MM.1S (cell line): ENCODE measurements at regions not wholly inside any gene's neighbourhood (a gene's known extent, or its start where the extent isn't known, plus 50 kb on each side); places are given as distances from the start of the nearest gene placed in this dataset.

Experiments used
- DNase-seq: peaks from one replicate; pipeline ENCODE4 v3.0.0-alpha.2; 2015
- H2AFZ ChIP-seq: fragments of 300-600 bp; sonication (generic); 2 replicates; pipeline ENCODE4 v1.6.0; 2016; ENCODE audit warnings: antibody characterized with exemption, low read length
- H3F3A ChIP-seq: fragments of 300-600 bp; sonication (generic); 2 replicates; pipeline ENCODE4 v1.6.1; 2016; ENCODE audit warnings: mild to moderate bottlenecking, antibody characterized with exemption, low read length, moderate library complexity, mixed read lengths; ENCODE audit not compliant: insufficient read depth
- H3K27ac ChIP-seq: fragments of 300-600 bp; sonication (generic); 2 replicates; pipeline ENCODE4 v1.5.1; 2016; ENCODE audit warnings: mild to moderate bottlenecking, low read length
- H3K27me3 ChIP-seq: fragments of 300-600 bp; sonication (generic); replicated peaks from 2 replicates; pipeline ENCODE4 v1.6.0; 2016; ENCODE audit warnings: low read length; ENCODE audit not compliant: insufficient read depth
- H3K36me3 ChIP-seq: fragments of 300-600 bp; sonication (generic); replicated peaks from 2 replicates; pipeline ENCODE4 v1.6.1; 2016; ENCODE audit warnings: mild to moderate bottlenecking, low read length, mixed read lengths; ENCODE audit not compliant: insufficient read depth
- H3K4me1 ChIP-seq: fragments of 300-600 bp; sonication (generic); 2 replicates; pipeline ENCODE4 v1.6.1; 2016; ENCODE audit warnings: low read length, mixed read lengths
- H3K4me2 ChIP-seq: fragments of 300-600 bp; sonication (generic); 2 replicates; pipeline ENCODE4 v1.6.0; 2016; ENCODE audit warnings: low read depth, low read length
- H3K4me3 ChIP-seq: fragments of 300-600 bp; sonication (generic); 2 replicates; pipeline ENCODE4 v1.5.1; 2016; ENCODE audit warnings: low read length, mixed read lengths
- H3K79me2 ChIP-seq: fragments of 300-600 bp; sonication (generic); 2 replicates; pipeline ENCODE4 v1.6.1; 2016; ENCODE audit warnings: mixed run types, low read length, mixed read lengths
- H3K9ac ChIP-seq: fragments of 300-600 bp; sonication (generic); 2 replicates; pipeline ENCODE4 v1.6.1; 2016; ENCODE audit warnings: low read length, mixed read lengths
- H3K9me2 ChIP-seq: fragments of 300-600 bp; sonication (generic); replicated peaks from 2 replicates; pipeline ENCODE4 v1.6.1; 2016; ENCODE audit warnings: mild to moderate bottlenecking, low read length, mixed read lengths; ENCODE audit not compliant: insufficient read depth
- H3K9me3 ChIP-seq: fragments of 300-600 bp; sonication (generic); replicated peaks from 2 replicates; pipeline ENCODE4 v1.6.1; 2016; ENCODE audit warnings: mild to moderate bottlenecking, low read length, mixed read lengths; ENCODE audit not compliant: insufficient read depth
- H4K20me1 ChIP-seq: fragments of 300-600 bp; sonication (generic); 2 replicates; pipeline ENCODE4 v1.6.1; 2016; ENCODE audit warnings: mild to moderate bottlenecking, low read length, moderate library complexity, mixed read lengths; ENCODE audit not compliant: insufficient read depth
- CTCF ChIP-seq: fragments of 300-600 bp; sonication (generic); IDR thresholded peaks from 2 replicates; pipeline ENCODE4 v1.5.1; 2016; ENCODE audit warnings: antibody characterized with exemption, low read length, mixed read lengths
- EZH2 ChIP-seq: fragments of 300-600 bp; sonication (generic); optimal IDR thresholded peaks from 2 replicates; pipeline ENCODE3; 2017; ENCODE audit warnings: low read depth, mild to moderate bottlenecking, antibody characterized with exemption, low read length, mixed read lengths
- EZH2phosphoT487 ChIP-seq: fragments of 300-600 bp; sonication (generic); IDR thresholded peaks from 2 replicates; pipeline ENCODE4 v1.6.1; 2018; ENCODE audit warnings: antibody characterized with exemption, low read length

GRCh38 chr13:79194727-79195126 lies 211.3 kb downstream of the RBM26 start:
- no peaks in the 10 kb centered on the region for H3K27me3 ChIP-seq
- no peak for TF ChIP-seq CTCF
- TF ChIP-seq EZH2 = no peak
- TF ChIP-seq EZH2phosphoT487 = no peak
- no peaks in the 10 kb centered on the region for H3K9me3 ChIP-seq
- H3K4me2 ChIP-seq = peak overlapping the region; percentile 53; the same call in 1 of the 2 replicates
- H2AFZ ChIP-seq = no peak overlapping the region
- H3K79me2 ChIP-seq = no peaks in the 10 kb centered on the region
- peaks cover 9% of the 10 kb centered on the region for H3F3A ChIP-seq
- no peak for DNase-seq
- peak overlapping the region; percentile 68; the same call in 1 of the 2 replicates for H3K27ac ChIP-seq
- H3K36me3 ChIP-seq = no peaks in the 10 kb centered on the region
- no peaks in the 10 kb centered on the region for H3K9me2 ChIP-seq
- peak overlapping the region; percentile 5; the same call in 1 of the 2 replicates for H3K9ac ChIP-seq
- peaks cover 49% of the 10 kb centered on the region for H3K4me1 ChIP-seq
- 0 out of 2 replicates have a peak overlapping the region, but pooled peaks have one; percentile 3 for H3K4me3 ChIP-seq
- H4K20me1 ChIP-seq = no peaks in the 10 kb centered on the region

DNA sequence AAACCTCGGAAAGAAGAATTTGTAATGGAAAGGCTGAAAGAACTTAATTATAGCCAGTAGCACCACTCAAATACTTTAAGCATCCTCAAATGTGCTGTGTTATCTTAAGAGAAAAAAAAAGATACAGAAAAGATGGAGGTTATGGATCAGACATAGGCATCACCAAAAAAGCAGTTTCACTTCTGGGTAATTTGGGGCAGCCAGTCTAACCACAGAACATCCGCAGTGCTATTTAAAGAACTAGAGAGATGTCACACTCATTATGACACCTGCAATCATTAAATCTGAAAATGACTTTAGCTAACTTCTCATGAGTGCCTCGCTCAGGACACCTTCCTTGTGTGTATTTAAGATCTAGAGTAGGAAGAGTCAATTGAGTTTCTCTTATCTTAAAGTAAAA lies 211.8 kb downstream of the RBM26 start:
- TF ChIP-seq EZH2phosphoT487 (no peak), EZH2 (no peak), CTCF (no peak)
- Histone ChIP-seq H3K27me3 (no peaks in the 10 kb centered on the region), H3K4me2 (peak overlapping the region; percentile 53), H3K27ac (peak overlapping the region; percentile 68; the same call in 1 of the 2 replicates), H3K36me3 (no peaks in the 10 kb centered on the region), H3K9me2 (no peaks in the 10 kb centered on the region), H4K20me1 (no peaks in the 10 kb centered on the region), H3F3A (peaks cover 9% of the 10 kb centered on the region), H3K79me2 (no peaks in the 10 kb centered on the region), H3K4me3 (no peak overlapping the region), H2AFZ (no peak overlapping the region), H3K9ac (peak overlapping the region; percentile 11; the same call in 1 of the 2 replicates), H3K9me3 (no peaks in the 10 kb centered on the region), H3K4me1 (peaks cover 49% of the 10 kb centered on the region)
- peak; percentile 94 for DNase-seq

GRCh38 chr13:79191501-79191900 lies 214.6 kb downstream of the RBM26 start:
- Histone ChIP-seq H3K9me2 (no peaks in the 10 kb centered on the region), H3K9me3 (no peaks in the 10 kb centered on the region), H2AFZ (no peak overlapping the region), H3K4me3 (no peak overlapping the region), H3K27ac (no peak overlapping the region), H3K9ac (no peak overlapping the region), H4K20me1 (no peaks in the 10 kb centered on the region), H3K36me3 (no peaks in the 10 kb centered on the region), H3K4me1 (peaks cover 60% of the 10 kb centered on the region), H3F3A (peaks cover 9% of the 10 kb centered on the region), H3K79me2 (no peaks in the 10 kb centered on the region), H3K27me3 (no peaks in the 10 kb centered on the region), H3K4me2 (no peak overlapping the region)
- no peak for TF ChIP-seq EZH2
- TF ChIP-seq EZH2phosphoT487 = no peak
- no peak for TF ChIP-seq CTCF
- DNase-seq = no peak
